ENCODE measurements at regions not wholly inside any gene's neighbourhood (a gene's known extent, or its start where the extent isn't known, plus 50 kb on each side); places are given as distances from the start of the nearest gene placed in this dataset.

DNA sequence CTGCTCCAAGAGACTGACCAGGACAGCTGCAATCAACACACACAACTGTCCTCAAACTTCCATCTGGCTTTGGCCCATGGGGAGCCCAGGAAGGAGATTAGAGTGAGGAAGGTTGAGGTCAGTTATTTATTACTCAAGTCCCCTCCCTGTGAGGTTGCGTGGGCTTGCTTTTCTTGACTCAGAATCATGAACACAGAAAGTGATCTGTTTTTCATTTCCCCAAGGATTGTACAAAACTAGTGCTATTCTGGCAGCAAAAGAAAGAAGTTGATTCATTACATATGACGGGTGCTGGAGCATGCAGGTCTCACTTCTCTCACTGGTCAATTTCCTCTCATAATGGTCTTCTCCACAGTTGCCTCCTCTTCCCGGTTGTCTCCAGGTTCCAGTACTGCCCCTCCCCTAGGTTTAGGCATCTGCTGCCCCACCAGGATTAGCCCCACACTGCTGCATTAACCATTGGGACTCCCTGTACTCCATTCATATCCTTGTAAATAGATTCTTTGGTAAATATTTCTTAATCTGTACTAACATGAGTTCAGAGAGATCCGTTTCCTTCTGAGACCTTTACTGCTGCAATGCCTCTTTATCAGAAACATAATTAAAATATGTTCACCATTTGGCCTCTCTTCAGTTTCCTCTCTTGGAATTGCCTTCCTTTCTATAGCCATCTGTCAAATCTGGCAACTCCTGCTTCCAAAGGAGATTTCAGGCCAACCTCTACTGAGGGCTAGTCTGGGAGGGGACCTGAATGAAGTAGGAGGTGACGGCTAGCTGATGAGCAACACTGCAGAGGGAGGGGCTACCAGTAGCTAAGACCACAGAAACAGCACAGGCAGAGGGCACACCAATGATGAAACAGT is 888.8 kb downstream of the QKI start:
- TF ChIP-seq POLR2AphosphoS5 (IDR thresholded peaks at IDR 0.05; ENCODE audit: low read depth, low read length) (no peak), SIN3A (IDR thresholded peaks at IDR 0.05; ENCODE audit: borderline replicate concordance, insufficient read depth, low read length) (no peak), REST (IDR thresholded peaks at IDR 0.05; ENCODE audit: insufficient read depth in 1 of 2, low read depth in 2 of 2, low read length in 2 of 2) (no peak), TAF1 (IDR thresholded peaks at IDR 0.05; ENCODE audit: borderline replicate concordance, insufficient read depth, low read length) (no peak), FOXP2 (optimal IDR thresholded peaks at IDR 0.05; ENCODE audit: borderline replicate concordance, extremely low read depth, extremely low read length, insufficient read depth) (no peak)

- TF ChIP-seq SIN3A (IDR thresholded peaks at IDR 0.05; ENCODE audit: borderline replicate concordance, insufficient read depth, low read length) (no peak), TAF1 (IDR thresholded peaks at IDR 0.05; ENCODE audit: borderline replicate concordance, insufficient read depth, low read length) (no peak), POLR2AphosphoS5 (IDR thresholded peaks at IDR 0.05; ENCODE audit: low read depth, low read length) (no peak), FOXP2 (optimal IDR thresholded peaks at IDR 0.05; ENCODE audit: borderline replicate concordance, extremely low read depth, extremely low read length, insufficient read depth) (no peak), REST (IDR thresholded peaks at IDR 0.05; ENCODE audit: insufficient read depth in 1 of 2, low read depth in 2 of 2, low read length in 2 of 2) (no peak)
Observed at GRCh38 chr6:164296411-164296810, 881.9 kb downstream of the QKI start.

DNA sequence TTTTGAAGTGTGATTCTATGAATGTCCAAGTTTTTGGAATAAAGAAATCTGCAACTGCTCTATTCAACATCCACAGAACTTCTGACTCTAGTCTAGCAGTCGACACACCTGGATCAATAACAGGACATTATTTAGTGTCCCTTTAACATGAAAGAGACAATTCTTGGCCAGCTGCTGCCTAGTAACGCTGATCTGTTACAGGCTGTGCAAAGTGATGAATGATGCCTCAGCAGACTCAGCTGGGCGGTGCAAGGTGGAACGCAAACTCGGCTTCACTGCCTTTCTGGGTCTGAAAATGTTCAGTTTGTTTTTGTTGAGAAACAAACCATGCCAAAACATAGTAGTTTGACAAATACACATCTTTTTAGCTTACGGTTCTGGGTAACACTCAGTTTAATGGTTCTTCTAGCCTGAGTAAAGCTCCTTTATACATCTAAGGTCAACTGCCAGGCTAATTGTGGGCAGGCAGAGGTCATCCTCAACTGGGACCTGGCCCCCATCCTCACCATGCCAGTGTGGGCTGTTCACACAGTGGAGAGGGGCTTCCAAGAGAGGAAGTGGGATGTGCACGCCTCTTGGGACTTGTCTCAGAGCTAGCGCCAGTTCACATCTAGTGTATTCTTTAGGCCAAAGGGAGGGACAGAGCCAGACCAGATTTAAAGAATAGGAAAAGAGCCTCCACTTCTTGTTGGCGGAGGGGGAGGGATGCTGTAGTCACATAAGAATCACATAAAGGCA is 879.7 kb downstream of the QKI start:
- no peak for TF ChIP-seq POLR2AphosphoS5 (IDR thresholded peaks at IDR 0.05; ENCODE audit: low read depth, low read length)
- TF ChIP-seq REST (IDR thresholded peaks at IDR 0.05; ENCODE audit: insufficient read depth in 1 of 2, low read depth in 2 of 2, low read length in 2 of 2), result no peak
- TF ChIP-seq TAF1 (IDR thresholded peaks at IDR 0.05; ENCODE audit: borderline replicate concordance, insufficient read depth, low read length), result no peak

- TF ChIP-seq SIN3A (IDR thresholded peaks at IDR 0.05; ENCODE audit: borderline replicate concordance, insufficient read depth, low read length) (no peak), REST (IDR thresholded peaks at IDR 0.05; ENCODE audit: insufficient read depth in 1 of 2, low read depth in 2 of 2, low read length in 2 of 2) (no peak), TAF1 (IDR thresholded peaks at IDR 0.05; ENCODE audit: borderline replicate concordance, insufficient read depth, low read length) (no peak), FOXP2 (optimal IDR thresholded peaks at IDR 0.05; ENCODE audit: borderline replicate concordance, extremely low read depth, extremely low read length, insufficient read depth) (no peak), POLR2AphosphoS5 (IDR thresholded peaks at IDR 0.05; ENCODE audit: low read depth, low read length) (no peak)
Observed at GRCh38 chr6:164291224-164291623, 876.7 kb downstream of the QKI start.
